Keratinocyte (primary cell): ENCODE measurements at regions not wholly inside any gene's neighbourhood (a gene's known extent, or its start where the extent isn't known, plus 50 kb on each side); places are given as distances from the start of the nearest gene placed in this dataset.

Experiments
- DNase-seq: peaks from one replicate; pipeline ENCODE4 v3.0.0-alpha.2; 2011; ENCODE audit warnings: low read depth, missing footprints, low spot score
- FAIRE-seq: peaks from 2 replicates; lab custom pipeline; 2011; peaks lifted over from hg19 to GRCh38; lab: Jason Lieb, UNC
- H2AFZ ChIP-seq: 2 replicates; pipeline ENCODE4 v1.6.0; 2012; ENCODE audit warnings: low read length, control low read depth, inconsistent platforms; ENCODE audit not compliant: control insufficient read depth
- H3K27ac ChIP-seq: 2 replicates; pipeline ENCODE4 v1.5.1; 2011; ENCODE audit warnings: low read length; ENCODE audit not compliant: control insufficient read depth, insufficient read depth
- H3K27me3 ChIP-seq: 3 replicates; pipeline ENCODE4 v1.6.0; 2011; ENCODE audit warnings: low read length; ENCODE audit not compliant: control insufficient read depth, insufficient read depth; ENCODE audit errors: extremely low read depth
- H3K36me3 ChIP-seq, 2 experiments: 2 replicates in 1 of 2; 3 replicates in 1 of 2; pipeline ENCODE4 v1.5.1; 2011; ENCODE audit warnings: low read length in 2 of 2, mild to moderate bottlenecking in 1 of 2; ENCODE audit not compliant: control insufficient read depth in 2 of 2, insufficient read depth in 2 of 2; ENCODE audit errors: extremely low read depth in 1 of 2
- H3K4me1 ChIP-seq: 3 replicates; pipeline ENCODE4 v1.5.1; 2011; ENCODE audit warnings: low read length; ENCODE audit not compliant: control insufficient read depth, insufficient read depth; ENCODE audit errors: extremely low read depth
- H3K4me2 ChIP-seq: 3 replicates; pipeline ENCODE4 v1.6.0; 2011; ENCODE audit warnings: low read depth, low read length; ENCODE audit not compliant: control insufficient read depth, insufficient read depth; ENCODE audit errors: extremely low read depth
- H3K4me3 ChIP-seq, 3 experiments: fragments of 200-600 bp in 1 of 3; sonication (generic) in 1 of 3; 2 replicates in 2 of 3; 3 replicates in 1 of 3; pipeline ENCODE4 v1.5.1; 2011 to 2016; ENCODE audit warnings: low read length in 3 of 3, mild to moderate bottlenecking in 3 of 3, control low read depth in 2 of 3, inconsistent platforms in 1 of 3, low read depth in 1 of 3, mixed read lengths in 1 of 3, mixed run types in 1 of 3, moderate library complexity in 1 of 3; ENCODE audit not compliant: control insufficient read depth in 2 of 3, insufficient read depth in 2 of 3; ENCODE audit errors: extremely low read depth in 1 of 3
- H3K79me2 ChIP-seq: 2 replicates; pipeline ENCODE4 v1.6.0; 2012; ENCODE audit warnings: low read length; ENCODE audit not compliant: control insufficient read depth, insufficient read depth
- H3K9ac ChIP-seq: 3 replicates; pipeline ENCODE4 v1.6.0; 2011; ENCODE audit warnings: low read length; ENCODE audit not compliant: control insufficient read depth, insufficient read depth; ENCODE audit errors: extremely low read depth
- H3K9me1 ChIP-seq: 3 replicates; pipeline ENCODE4 v1.6.0; 2011; ENCODE audit warnings: low read length; ENCODE audit not compliant: control insufficient read depth, insufficient read depth; ENCODE audit errors: extremely low read depth
- H3K9me3 ChIP-seq: 2 replicates; pipeline ENCODE4 v1.5.1; 2012; ENCODE audit warnings: low read depth, low read length; ENCODE audit not compliant: control insufficient read depth
- H4K20me1 ChIP-seq: 3 replicates; pipeline ENCODE4 v1.6.0; 2011; ENCODE audit warnings: low read length; ENCODE audit not compliant: control insufficient read depth, insufficient read depth; ENCODE audit errors: extremely low read depth
- CTCF ChIP-seq, 3 experiments: IDR thresholded peaks in 1 of 3; conservative IDR thresholded peaks in 1 of 3; optimal IDR thresholded peaks in 1 of 3; 2 replicates in 2 of 3; 3 replicates in 1 of 3; pipeline versions ENCODE3 to v1.5.1; 2011; ENCODE audit warnings: low read length in 3 of 3, mild to moderate bottlenecking in 3 of 3, moderate library complexity in 2 of 3, control low read depth in 1 of 3, inconsistent platforms in 1 of 3; ENCODE audit not compliant: insufficient read depth in 2 of 3; ENCODE audit errors: extremely low read depth in 1 of 3
- EZH2 ChIP-seq: IDR thresholded peaks from one replicate; pipeline ENCODE4 v1.6.1; 2012; ENCODE audit warnings: inconsistent platforms, mild to moderate bottlenecking, low read length, moderate library complexity
- dilution Hi-C: fragments of 300-500 bp; cut with MboI; formaldehyde crosslinking; loops from one replicate; pipeline ENCODE4 v1.7.0; 2020; ENCODE audit warnings: low sequenced_read_pairs; ENCODE audit not compliant: extremely low pct_ligation_motif_present

- no peak for FAIRE-seq
- peaks cover 31% of the 10 kb centered on the region for H3K27me3 ChIP-seq
- no peaks in the 10 kb centered on the region for H3K4me1 ChIP-seq
Observed at GRCh38 chr9:131804826-131805225, 65.0 kb upstream of the RAPGEF1 start.

GRCh38 chr9:131803758-131804411 lies 64.0 kb upstream of the RAPGEF1 start:
- no peak overlapping the region for H3K4me3 ChIP-seq
- H3K9ac ChIP-seq, result no peak overlapping the region
- H2AFZ ChIP-seq, result no peak overlapping the region
- dilution Hi-C loops, result loop anchor here (25.0 kb wide), 1 partner anchor 358 kb away; the partner anchor contains the start of gene NTNG2
- H3K36me3 ChIP-seq, result no peaks in the 10 kb centered on the region
- no peak for DNase-seq
- peaks cover 4% of the 10 kb centered on the region for H4K20me1 ChIP-seq
- no peaks in the 10 kb centered on the region for H3K79me2 ChIP-seq
- no peak overlapping the region for H3K4me2 ChIP-seq
- FAIRE-seq, result no peak
- H3K9me1 ChIP-seq, result no peaks in the 10 kb centered on the region
- H3K9me3 ChIP-seq, result no peaks in the 10 kb centered on the region
- peaks cover 22% of the 10 kb centered on the region for H3K27me3 ChIP-seq
- H3K27ac ChIP-seq, result no peak overlapping the region
- H3K4me1 ChIP-seq, result no peaks in the 10 kb centered on the region
- no peak for TF ChIP-seq CTCF (optimal IDR thresholded peaks at IDR 0.05 in 1 of 3, IDR thresholded peaks at IDR 0.05 in 1 of 3, conservative IDR thresholded peaks at IDR 0.05 in 1 of 3; ENCODE audit: extremely low read depth in 1 of 3, insufficient read depth in 2 of 3, low read length in 3 of 3)

More at GRCh38 chr9:131804826-131805225, 65.0 kb upstream of the RAPGEF1 start:
- no peak overlapping the region for H3K9ac ChIP-seq
- H2AFZ ChIP-seq, result no peak overlapping the region
- H3K4me3 ChIP-seq, result no peak overlapping the region
- DNase-seq, result no peak
- no peak overlapping the region for H3K4me2 ChIP-seq
- H4K20me1 ChIP-seq, result peaks cover 5% of the 10 kb centered on the region
- no peak for TF ChIP-seq EZH2
- TF ChIP-seq CTCF (optimal IDR thresholded peaks at IDR 0.05 in 1 of 3, IDR thresholded peaks at IDR 0.05 in 1 of 3, conservative IDR thresholded peaks at IDR 0.05 in 1 of 3; ENCODE audit: extremely low read depth in 1 of 3, insufficient read depth in 2 of 3, low read length in 3 of 3), result no peak
- no peaks in the 10 kb centered on the region for H3K9me1 ChIP-seq
- dilution Hi-C loops, result loop anchor here (25.0 kb wide), 1 partner anchor 357 kb away; the partner anchor contains the start of gene NTNG2
- no peak overlapping the region for H3K27ac ChIP-seq
- no peaks in the 10 kb centered on the region for H3K79me2 ChIP-seq
- no peaks in the 10 kb centered on the region for H3K9me3 ChIP-seq
- H3K36me3 ChIP-seq, result no peaks in the 10 kb centered on the region
